Mesendoderm (in vitro differentiated cells): ENCODE measurements at regions not wholly inside any gene's neighbourhood (a gene's known extent, or its start where the extent isn't known, plus 50 kb on each side); places are given as distances from the start of the nearest gene placed in this dataset.
"Not testable (repeated sequence)": the region's sequence is repeated elsewhere in the genome, so short reads cannot be mapped to it uniquely, and the experiment has no call there.

Experiments used
- DNase-seq: peaks from one replicate; pipeline ENCODE4 v3.0.0; 2013
- H2AK5ac ChIP-seq: 2 replicates; pipeline ENCODE4 v1.6.1; 2013; ENCODE audit warnings: low read length, inconsistent platforms
- H2BK120ac ChIP-seq: 2 replicates; pipeline ENCODE4 v1.6.1; 2013; ENCODE audit warnings: low read depth, mild to moderate bottlenecking, low read length, moderate library complexity, mixed read lengths
- H2BK15ac ChIP-seq: replicated peaks from 2 replicates; pipeline ENCODE4 v1.6.1; 2013; ENCODE audit warnings: low read depth, mild to moderate bottlenecking, moderate library complexity
- H2BK5ac ChIP-seq: 2 replicates; pipeline ENCODE4 v1.6.1; 2013; ENCODE audit warnings: low read length, inconsistent platforms
- H3K18ac ChIP-seq: 2 replicates; pipeline ENCODE4 v1.6.1; 2013; ENCODE audit warnings: mild to moderate bottlenecking, low read length, mixed read lengths
- H3K23ac ChIP-seq: one replicate; pipeline ENCODE4 v1.6.1; 2013; ENCODE audit warnings: low read length
- H3K27ac ChIP-seq: 2 replicates; pipeline ENCODE4 v1.5.1; 2013; ENCODE audit warnings: low read depth, mild to moderate bottlenecking, inconsistent platforms, low read length, moderate library complexity
- H3K27me3 ChIP-seq: 2 replicates; pipeline ENCODE4 v1.6.1; 2013; ENCODE audit warnings: low read length, control low read depth, mild to moderate bottlenecking, inconsistent platforms; ENCODE audit not compliant: insufficient read depth, poor library complexity
- H3K36me3 ChIP-seq: 2 replicates; pipeline ENCODE4 v1.6.1; 2013; ENCODE audit warnings: low read length, inconsistent platforms; ENCODE audit not compliant: control insufficient read depth, insufficient read depth
- H3K4ac ChIP-seq: one replicate; pipeline ENCODE4 v1.6.1; 2013; ENCODE audit warnings: low read depth, mild to moderate bottlenecking, low read length, moderate library complexity
- H3K4me1 ChIP-seq: 2 replicates; pipeline ENCODE4 v1.6.1; 2013; ENCODE audit warnings: low read depth, low read length, inconsistent platforms; ENCODE audit not compliant: control insufficient read depth
- H3K4me2 ChIP-seq: 2 replicates; pipeline ENCODE4 v1.6.1; 2013; ENCODE audit warnings: low read length
- H3K4me3 ChIP-seq: 2 replicates; pipeline ENCODE4 v1.5.1; 2013; ENCODE audit warnings: mild to moderate bottlenecking, low read length
- H3K56ac ChIP-seq: one replicate; pipeline ENCODE4 v1.6.1; 2013; ENCODE audit warnings: low read length
- H3K79me1 ChIP-seq: 2 replicates; pipeline ENCODE4 v1.6.1; 2013; ENCODE audit warnings: low read length, inconsistent platforms
- H3K79me2 ChIP-seq: 2 replicates; pipeline ENCODE4 v1.6.1; 2013; ENCODE audit warnings: mild to moderate bottlenecking, low read length; ENCODE audit not compliant: control insufficient read depth, insufficient read depth
- H3K9ac ChIP-seq: 2 replicates; pipeline ENCODE4 v1.6.1; 2013; ENCODE audit warnings: low read length, inconsistent platforms
- H4K5ac ChIP-seq: one replicate; pipeline ENCODE4 v1.6.1; 2013; ENCODE audit warnings: low read length
- H4K8ac ChIP-seq: one replicate; pipeline ENCODE4 v1.6.1; 2013; ENCODE audit warnings: low read depth, mild to moderate bottlenecking, control low read depth, low read length, moderate library complexity
- WGBS: extraction: QIAGEN DNeasy Blood & Tissue Kit; methylation state at CpG from one replicate; pipeline ENCODE4 v1.1.7; 2013; ENCODE audit warnings: low lambda C conversion rate, missing lambda C conversion rate; ENCODE audit not compliant: insufficient coverage; ENCODE audit errors: extremely low coverage; 5-methylcytosine and 5-hydroxymethylcytosine counted together

- no peak overlapping the region for H2AK5ac ChIP-seq
- H3K4ac ChIP-seq, result no peak overlapping the region
- H3K23ac ChIP-seq, result no peak overlapping the region
- H3K18ac ChIP-seq, result no peak overlapping the region
- H3K4me2 ChIP-seq, result no peak overlapping the region
- DNase-seq, result peak; percentile 55
- H3K9ac ChIP-seq, result no peak overlapping the region
- no peaks in the 10 kb centered on the region for H3K79me1 ChIP-seq
- no peaks in the 10 kb centered on the region for H3K36me3 ChIP-seq
- no peak overlapping the region for H2BK15ac ChIP-seq
- H3K79me2 ChIP-seq, result no peaks in the 10 kb centered on the region
- H3K4me3 ChIP-seq, result no peak overlapping the region
- peaks cover 6% of the 10 kb centered on the region for H3K4me1 ChIP-seq
- no peak overlapping the region for H2BK5ac ChIP-seq
- no peak overlapping the region for H3K27ac ChIP-seq
- no peaks in the 10 kb centered on the region for H3K27me3 ChIP-seq
- WGBS, result no CpG with 5 or more reads among the region's 7 CpGs
- no peak overlapping the region for H4K8ac ChIP-seq
- no peak overlapping the region for H3K56ac ChIP-seq
- no peak overlapping the region for H4K5ac ChIP-seq
- H2BK120ac ChIP-seq, result no peak overlapping the region
Observed at GRCh38 chr20:39960522-39961428, 728.3 kb downstream of the MAFB start.

- H2BK5ac ChIP-seq, H3K36me3 ChIP-seq, H3K27me3 ChIP-seq, H4K8ac ChIP-seq, H2AK5ac ChIP-seq, H3K4me2 ChIP-seq, H3K18ac ChIP-seq, H3K4me1 ChIP-seq, H3K4ac ChIP-seq, H3K9ac ChIP-seq, H2BK120ac ChIP-seq, H3K79me1 ChIP-seq, DNase-seq, H4K5ac ChIP-seq, H3K27ac ChIP-seq, H2BK15ac ChIP-seq, H3K56ac ChIP-seq, H3K4me3 ChIP-seq, H3K23ac ChIP-seq, H3K79me2 ChIP-seq: not testable (repeated sequence)
- no CpG with 5 or more reads among the region's 3 CpGs for WGBS
Observed at GRCh38 chr20:39957911-39958310, 731.1 kb downstream of the MAFB start.

- no peak for DNase-seq
- Histone ChIP-seq H3K4ac (no peak overlapping the region), H4K8ac (no peak overlapping the region), H2BK15ac (no peak overlapping the region), H3K18ac (no peak overlapping the region), H3K79me2 (no peaks in the 10 kb centered on the region), H4K5ac (no peak overlapping the region), H3K4me2 (no peak overlapping the region), H3K27ac (no peak overlapping the region), H3K79me1 (no peaks in the 10 kb centered on the region), H3K9ac (no peak overlapping the region), H3K4me3 (no peak overlapping the region), H2BK5ac (no peak overlapping the region), H3K36me3 (no peaks in the 10 kb centered on the region), H3K23ac (no peak overlapping the region), H2BK120ac (no peak overlapping the region), H3K4me1 (no peaks in the 10 kb centered on the region), H3K56ac (no peak overlapping the region), H2AK5ac (no peak overlapping the region), H3K27me3 (no peaks in the 10 kb centered on the region)
- no CpG with 5 or more reads among the region's 2 CpGs for WGBS
Observed at GRCh38 chr20:39954621-39955020, 734.4 kb downstream of the MAFB start.

GRCh38 chr20:39946931-39947330, 742.1 kb downstream of the MAFB start:
- Histone ChIP-seq H3K79me2 (no peaks in the 10 kb centered on the region), H3K27me3 (no peaks in the 10 kb centered on the region), H3K4me3 (no peak overlapping the region), H4K5ac (no peak overlapping the region), H3K4me2 (no peak overlapping the region), H2BK120ac (no peak overlapping the region), H2AK5ac (no peak overlapping the region), H3K56ac (no peak overlapping the region), H3K18ac (no peak overlapping the region), H3K4me1 (no peaks in the 10 kb centered on the region), H3K9ac (no peak overlapping the region), H3K27ac (no peak overlapping the region), H3K23ac (no peak overlapping the region), H2BK5ac (no peak overlapping the region), H3K79me1 (no peaks in the 10 kb centered on the region), H2BK15ac (no peak overlapping the region), H4K8ac (no peak overlapping the region), H3K4ac (no peak overlapping the region), H3K36me3 (no peaks in the 10 kb centered on the region)
- WGBS, result no CpG with 5 or more reads among the region's 2 CpGs
- DNase-seq, result no peak

GRCh38 chr20:39946053-39946810, 742.8 kb downstream of the MAFB start:
- Histone ChIP-seq H3K36me3 (no peaks in the 10 kb centered on the region), H3K18ac (no peak overlapping the region), H3K79me2 (no peaks in the 10 kb centered on the region), H4K8ac (no peak overlapping the region), H2BK5ac (no peak overlapping the region), H3K27ac (no peak overlapping the region), H2BK120ac (no peak overlapping the region), H3K27me3 (no peaks in the 10 kb centered on the region), H4K5ac (no peak overlapping the region), H3K4me2 (no peak overlapping the region), H3K4ac (no peak overlapping the region), H3K23ac (no peak overlapping the region), H2BK15ac (no peak overlapping the region), H3K4me1 (no peaks in the 10 kb centered on the region), H3K4me3 (no peak overlapping the region), H3K79me1 (no peaks in the 10 kb centered on the region), H3K9ac (no peak overlapping the region), H3K56ac (no peak overlapping the region), H2AK5ac (no peak overlapping the region)
- no peak for DNase-seq
- WGBS, result no CpG with 5 or more reads among the region's 5 CpGs
